NOMO-1 (cell line): ENCODE measurements at regions not wholly inside any gene's neighbourhood (a gene's known extent, or its start where the extent isn't known, plus 50 kb on each side); places are given as distances from the start of the nearest gene placed in this dataset.
"Not testable (repeated sequence)": the region's sequence is repeated elsewhere in the genome, so short reads cannot be mapped to it uniquely, and the experiment has no call there.

ENCODE experiments used
- DNase-seq, 2 experiments: peaks; one replicate each; lab custom pipeline; 2025; ENCODE audit not compliant: unreplicated experiment in 2 of 2; lab: John Stamatoyannopoulos, UW

DNA sequence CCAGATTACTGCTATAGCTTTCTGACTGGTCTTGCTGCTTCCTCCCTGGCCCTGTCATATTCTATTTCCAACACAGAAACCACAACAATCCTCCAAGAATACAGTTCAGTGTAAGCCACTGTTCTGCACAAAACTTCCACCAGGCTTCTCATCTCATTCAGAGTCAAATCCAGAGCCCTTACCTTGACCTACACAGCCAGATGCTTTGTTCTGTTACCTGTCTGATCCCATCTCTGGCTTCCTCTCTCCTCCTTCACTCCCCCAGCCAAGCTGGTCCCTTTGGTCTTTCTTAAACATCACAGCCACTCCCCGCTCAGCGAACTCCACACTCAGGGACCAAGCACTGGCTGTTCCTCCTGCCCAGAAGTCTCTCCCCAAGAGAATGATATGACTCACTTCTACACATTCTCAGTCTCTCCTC is 84.8 kb upstream of the BMP2K start:
- no peak for DNase-seq

DNA sequence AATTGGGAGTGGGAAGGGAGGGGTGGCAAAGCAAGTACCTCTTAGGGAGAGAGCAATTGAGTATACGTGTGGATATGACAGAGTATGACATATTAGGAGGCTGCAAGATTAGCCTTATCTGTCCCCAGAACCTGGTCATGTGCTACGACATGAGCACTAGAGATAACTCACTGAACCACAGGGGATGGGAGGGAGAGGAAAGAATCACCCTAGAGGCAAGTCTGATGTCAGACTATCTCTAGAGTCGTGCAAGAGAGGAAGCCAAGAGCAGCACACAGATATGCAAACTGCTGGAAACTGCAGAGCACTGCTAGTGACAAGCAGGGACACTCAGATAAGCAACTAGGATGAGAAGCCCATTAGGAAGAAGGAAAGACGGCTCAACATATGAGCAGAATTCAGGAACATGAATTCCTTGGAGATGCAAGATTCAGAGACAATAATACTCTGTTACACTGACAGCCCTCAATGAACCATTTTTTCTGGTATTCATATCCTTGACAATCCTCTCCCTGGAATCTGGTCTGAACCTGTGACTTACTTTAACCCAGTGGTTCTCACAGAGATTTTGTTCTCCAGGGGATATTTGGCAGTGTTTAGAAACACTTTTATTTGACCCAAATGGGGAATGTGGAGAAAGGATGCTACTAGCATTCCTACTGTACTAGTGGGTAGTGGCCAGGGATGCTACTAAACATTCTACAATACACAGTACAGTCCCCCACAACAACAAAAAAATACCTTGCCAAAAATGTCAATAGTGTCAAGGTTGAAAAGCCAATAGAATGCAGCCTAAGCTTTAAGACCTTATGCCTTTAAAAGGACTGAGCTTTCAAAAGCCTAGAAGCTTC is 84.0 kb upstream of the BMP2K start:
- peak; percentile 14 to 57 for DNase-seq

DNA sequence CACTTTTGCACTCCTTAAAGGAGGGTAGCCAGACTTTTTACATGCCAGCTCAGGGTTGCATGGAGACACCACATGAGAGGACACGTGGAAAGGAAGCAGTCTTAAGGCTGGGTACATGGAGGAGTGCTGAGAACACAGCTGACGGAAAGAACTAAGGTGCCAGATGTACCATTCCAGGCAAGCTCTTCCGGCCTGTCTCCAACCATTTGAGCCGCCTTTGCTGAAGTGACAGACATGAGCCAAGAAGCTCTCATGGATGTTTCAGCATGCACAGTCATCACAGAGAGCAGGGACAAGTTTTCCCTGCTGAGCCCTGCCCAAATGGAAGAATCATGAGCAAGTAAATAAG is 83.4 kb upstream of the BMP2K start:
- no peak for DNase-seq

DNA sequence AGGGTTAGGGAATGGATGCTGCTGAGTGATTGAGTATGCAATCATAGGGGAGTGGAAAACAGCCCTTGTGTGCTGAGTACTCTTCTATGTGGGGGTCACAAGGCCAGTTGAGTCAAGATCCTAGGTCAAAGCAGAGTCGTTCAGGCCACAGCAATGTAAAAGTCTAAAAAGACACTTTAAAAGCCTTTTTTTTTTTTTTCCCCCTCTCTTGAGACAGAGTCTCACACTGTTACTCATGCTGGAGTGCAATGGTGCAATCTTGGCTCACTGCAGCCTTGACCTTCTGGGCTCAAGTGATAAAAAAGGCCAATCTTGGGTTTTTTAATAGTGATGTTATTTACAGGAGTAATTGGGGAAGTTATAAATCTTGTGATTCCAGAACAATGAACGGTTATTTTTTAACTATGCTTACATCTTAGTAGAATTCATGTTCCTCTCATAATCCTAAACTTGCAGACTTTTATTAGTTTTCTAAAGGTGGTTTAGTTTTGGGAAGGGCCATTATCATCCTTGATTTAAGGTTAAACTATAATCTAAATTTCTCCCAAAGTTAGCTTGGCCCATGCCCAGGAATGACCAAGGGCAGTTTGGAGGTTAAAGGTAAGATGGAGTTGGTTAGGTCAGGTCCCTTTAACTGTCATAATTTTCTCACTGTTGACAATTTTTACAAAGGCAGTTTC is 82.2 kb upstream of the BMP2K start:
- DNase-seq, result peak; percentile 51 to 71

DNA sequence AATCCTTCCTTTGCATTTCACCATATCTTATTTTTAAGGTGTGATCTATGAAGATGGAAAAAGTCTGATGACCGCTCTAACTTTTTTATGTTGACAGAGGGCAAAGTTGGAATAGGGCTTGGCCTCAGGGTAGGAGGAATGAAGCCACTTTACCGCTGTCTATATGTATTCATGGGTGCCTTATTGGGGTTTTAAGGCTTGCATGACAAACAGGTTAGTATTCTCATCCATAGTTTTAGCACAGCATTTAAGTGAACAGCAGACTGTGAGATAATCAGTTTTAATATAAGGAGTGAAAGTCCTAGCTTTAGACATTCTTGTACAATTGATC is 81.7 kb upstream of the BMP2K start:
- DNase-seq, result no peak

DNA sequence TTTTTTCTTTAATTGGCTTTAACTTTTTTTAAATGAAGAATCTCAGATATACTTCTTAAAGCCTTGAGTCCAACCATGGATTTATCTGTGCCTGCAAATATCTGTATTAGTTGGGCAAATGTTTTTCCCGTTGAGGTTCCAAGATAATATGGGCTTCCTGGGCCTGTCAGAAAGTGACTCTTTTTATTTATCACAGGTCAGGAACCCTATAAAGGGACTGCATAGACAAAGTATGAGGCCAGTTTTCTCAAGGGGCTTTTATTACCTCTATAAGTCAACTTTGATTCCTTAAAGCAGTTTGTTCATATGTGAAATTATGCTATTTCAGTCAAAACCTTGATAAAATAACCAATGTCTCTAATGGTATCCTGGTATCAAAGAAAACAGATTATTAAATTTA is 80.2 kb upstream of the BMP2K start:
- DNase-seq, result no peak

DNA sequence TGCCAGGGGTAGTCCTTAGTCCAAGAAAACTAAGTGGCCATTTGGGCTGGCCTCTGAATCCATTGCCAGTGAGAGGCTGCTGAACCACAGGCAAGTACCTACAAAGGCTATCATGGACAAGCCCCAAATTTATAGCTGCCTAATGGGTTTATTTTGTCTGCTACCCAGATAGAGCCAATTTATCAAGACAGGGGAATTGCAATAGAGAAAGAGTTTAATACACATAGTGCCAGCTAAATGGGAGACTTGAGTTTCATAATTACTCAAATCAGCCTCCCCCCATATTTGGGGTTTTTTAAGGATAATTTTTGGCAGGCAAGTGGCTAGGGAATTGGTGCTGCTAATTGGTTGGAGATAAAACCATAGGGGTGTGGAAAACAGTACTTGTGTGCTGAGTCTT is 73.1 kb upstream of the BMP2K start:
- no peak for DNase-seq

DNA sequence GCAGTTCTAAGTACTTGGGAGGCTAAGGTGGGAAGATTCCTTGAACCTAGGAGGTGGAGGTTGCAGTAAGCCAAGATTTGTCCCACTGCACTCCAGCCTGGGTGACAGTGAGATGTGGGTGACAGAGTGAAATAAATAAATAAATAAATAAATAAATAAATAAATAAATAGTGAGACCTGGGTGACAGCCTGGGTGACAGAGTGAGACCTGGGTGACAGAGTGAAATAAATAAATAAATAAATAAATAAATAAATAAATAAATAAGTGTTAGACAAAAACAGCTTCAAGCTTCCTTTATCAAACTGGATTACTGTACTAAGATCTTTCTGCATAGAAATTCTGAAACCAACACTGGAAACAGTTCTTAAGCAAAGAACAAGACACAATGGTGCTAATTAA is 71.8 kb upstream of the BMP2K start:
- DNase-seq, result no peak

DNA sequence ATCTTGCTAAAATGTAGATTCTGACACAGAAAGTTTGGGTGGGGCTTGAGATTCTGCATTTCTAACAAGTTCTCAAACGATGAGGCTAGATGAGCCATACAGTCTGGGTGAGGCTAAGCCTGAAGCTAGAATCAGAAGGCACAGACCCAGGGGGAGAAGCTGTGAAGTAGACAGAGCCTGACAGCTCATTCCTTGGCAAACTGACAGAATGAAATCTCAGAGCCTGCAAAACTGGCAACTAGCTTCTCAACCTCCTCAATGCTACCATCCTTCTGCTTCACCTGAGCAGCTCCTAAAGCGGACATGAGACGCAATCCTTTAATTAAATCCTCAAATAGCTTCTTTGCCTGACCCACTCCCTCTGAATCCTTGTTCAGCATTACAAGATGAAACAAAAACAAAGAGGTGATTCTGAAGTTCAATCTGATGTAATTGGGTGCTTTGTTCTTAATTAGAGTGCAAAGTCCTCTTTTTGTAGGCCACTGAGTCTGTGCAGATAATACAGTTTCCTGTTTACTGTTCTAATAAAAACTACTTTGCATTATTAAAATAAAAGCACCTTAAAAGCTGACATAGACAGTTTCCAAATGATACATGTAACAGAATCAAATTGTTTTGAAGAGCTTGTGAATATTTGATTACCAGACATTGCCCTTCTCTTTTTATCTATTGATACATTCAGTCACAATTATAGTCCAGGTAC is 71.0 kb upstream of the BMP2K start:
- no peak for DNase-seq

DNA sequence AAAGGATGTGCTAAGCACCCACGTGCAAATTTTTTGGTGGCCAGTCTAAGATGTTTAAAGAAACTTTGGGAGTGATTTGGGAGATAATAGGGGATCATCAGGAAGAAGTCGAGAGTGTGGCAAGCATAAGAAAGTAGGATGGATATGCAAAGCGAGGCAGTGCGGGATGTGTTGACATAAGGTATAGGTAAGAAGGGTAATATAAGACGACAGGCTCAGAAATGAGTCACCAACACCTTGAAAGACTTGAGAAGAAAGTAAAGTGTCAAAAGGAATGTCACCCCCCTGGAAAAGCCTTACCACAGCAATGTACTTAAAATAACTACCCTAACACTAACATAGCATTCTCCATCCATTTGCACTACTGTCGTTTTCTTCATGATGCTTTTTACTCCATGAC is 69.8 kb upstream of the BMP2K start:
- DNase-seq, result no peak

DNA sequence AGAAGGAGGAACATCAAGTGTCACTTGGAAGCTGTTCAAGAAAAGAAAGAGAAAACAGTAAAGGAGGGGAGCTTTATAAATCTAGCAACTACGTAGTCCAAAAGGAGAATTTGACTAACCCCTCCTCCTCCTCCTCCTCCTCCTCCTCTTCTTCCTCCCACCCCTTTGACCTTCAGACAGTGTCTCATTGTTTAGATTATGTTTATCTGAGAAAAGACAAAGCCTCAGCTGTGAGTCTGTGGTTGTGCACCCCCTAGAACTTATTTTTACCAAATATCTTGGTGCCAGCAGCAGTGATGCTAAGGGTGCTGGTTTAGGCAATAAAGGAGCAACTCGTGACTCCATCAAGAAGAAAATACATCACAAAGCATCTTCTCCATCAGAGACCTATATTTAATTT is 68.9 kb upstream of the BMP2K start:
- DNase-seq, result no peak

DNA sequence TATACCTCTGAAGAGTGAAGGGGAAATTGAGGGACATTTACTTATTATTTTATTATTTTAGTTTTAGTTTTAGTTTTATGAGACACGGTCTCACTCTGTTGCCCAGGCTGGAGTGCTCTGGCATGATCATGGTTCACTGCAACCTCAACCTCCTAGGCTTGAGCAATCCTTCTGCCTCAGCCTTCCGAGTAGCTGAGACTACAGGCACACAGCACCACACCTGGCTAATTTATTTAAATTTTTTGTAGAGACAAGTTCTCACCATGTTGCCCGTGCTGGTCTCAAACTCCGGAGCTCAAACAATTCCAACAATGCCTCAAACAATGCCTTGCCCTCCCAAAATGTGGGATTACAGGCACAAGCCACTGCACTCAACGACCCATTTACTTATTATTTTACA is 68.4 kb upstream of the BMP2K start:
- DNase-seq, result no peak

DNA sequence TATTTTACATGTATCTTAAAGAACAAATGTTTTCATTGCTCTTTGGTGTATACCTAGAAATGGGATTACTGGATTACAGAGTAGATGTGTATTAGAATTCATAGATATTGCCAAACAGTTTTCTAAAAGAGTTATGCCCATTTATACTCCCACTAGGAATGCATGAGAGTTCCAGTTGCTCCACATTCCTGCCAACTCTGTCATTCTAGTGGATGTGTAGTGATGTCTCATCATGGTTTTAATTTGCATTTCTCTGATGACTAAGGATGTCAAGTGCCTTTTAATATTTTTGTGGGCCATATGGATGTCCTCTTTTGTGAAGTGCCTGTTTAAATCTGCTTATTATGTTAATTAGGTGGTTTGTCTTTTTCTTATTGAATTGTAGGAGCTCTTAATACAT is 65.6 kb upstream of the BMP2K start:
- no peak for DNase-seq

DNA sequence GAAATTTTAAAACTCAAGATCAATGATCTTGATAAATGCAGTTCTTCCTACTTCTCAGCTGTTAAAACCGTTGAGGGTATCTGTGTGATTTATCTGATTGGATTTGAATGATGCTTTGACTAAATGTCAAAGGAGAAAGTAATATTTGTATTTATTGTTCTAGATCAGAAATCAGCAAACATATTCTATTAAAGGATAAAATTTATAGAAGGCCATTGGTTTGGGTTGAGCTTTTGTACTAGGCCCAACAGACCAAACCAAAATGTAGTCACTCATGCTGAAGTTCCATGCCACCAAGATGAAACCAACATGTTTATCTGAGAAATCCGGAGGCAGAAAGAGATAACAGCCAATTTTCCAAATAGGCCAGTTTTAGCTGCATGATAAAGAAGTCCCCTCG is 64.5 kb upstream of the BMP2K start:
- DNase-seq, result no peak

DNA sequence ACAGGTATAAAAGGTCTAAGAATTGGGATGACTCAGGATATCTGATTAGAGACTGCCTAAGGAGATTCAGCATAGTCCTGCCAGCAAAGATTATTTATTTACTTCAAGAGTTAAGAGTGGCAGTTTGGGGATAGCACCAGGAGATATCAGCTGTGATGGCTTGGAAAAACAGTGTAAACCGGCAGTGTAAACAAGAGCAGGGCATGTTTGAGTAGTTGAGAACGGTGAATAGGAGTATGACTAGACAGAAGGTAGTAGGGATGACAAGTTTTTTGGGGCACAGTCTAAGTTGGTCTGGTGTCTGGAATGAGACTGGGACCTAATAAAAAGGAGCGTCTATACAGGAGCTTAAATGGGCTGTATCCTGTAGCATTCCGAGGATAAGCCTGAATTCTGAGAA is 61.6 kb upstream of the BMP2K start:
- not testable (repeated sequence) for DNase-seq

DNA sequence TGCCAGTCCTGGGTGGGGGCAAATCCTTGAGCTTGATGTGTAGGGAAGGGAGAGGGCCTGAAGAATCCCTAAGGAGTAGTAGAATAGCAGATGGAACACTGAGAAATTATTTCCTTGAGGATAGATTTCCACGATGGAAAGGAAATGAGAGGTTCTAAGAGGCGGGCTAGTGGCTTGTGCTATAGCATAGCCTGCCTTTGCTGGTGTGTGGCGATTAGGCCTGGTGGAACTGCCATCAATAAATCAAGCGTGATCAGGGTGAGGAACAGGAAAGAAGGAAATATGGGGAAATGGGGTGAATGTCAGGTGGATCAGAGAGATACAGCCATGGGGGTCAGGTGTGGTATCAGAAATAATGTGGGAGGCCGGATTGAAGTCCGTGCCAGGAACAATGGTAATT is 60.8 kb upstream of the BMP2K start:
- DNase-seq, result not testable (repeated sequence)

DNA sequence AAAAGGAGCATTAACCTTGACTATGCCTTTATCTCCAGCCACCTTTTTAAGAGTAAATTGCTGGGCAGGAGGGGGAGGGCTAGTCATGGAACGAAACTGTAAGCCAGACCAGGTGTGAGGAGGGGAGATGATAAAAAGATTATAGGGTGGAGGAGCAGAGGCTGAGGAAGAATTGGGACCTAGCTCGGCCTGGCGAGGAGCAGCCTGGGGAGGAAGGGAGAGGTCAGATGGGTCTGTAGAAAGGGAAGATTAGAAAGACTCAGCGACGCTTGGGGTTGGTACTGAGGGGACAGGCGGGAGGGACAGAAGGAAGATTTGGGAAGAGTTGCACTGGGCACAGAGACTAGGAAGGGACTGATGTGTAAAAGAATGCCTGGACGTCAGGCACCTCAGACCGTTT is 58.4 kb upstream of the BMP2K start:
- DNase-seq, result not testable (repeated sequence)

DNA sequence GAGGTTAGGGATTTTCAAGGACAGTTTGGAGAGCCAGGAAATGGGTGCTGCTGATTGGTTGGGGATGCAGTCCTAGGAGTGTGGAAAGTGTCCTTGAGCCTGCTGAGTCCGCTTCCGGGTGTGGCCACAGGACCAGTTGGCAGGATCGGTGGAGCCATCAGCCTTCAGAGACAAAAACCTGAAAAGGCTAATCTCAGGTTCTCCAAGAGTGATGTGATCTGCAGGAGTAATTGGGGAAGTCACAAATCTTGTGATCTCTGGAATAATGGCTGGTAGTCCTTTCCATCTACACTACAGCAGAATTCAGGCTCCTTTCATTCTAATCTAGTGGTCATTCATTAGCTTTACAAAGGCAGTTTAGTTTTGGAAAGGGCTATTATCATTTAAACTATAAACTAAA is 55.9 kb upstream of the BMP2K start:
- no peak for DNase-seq

DNA sequence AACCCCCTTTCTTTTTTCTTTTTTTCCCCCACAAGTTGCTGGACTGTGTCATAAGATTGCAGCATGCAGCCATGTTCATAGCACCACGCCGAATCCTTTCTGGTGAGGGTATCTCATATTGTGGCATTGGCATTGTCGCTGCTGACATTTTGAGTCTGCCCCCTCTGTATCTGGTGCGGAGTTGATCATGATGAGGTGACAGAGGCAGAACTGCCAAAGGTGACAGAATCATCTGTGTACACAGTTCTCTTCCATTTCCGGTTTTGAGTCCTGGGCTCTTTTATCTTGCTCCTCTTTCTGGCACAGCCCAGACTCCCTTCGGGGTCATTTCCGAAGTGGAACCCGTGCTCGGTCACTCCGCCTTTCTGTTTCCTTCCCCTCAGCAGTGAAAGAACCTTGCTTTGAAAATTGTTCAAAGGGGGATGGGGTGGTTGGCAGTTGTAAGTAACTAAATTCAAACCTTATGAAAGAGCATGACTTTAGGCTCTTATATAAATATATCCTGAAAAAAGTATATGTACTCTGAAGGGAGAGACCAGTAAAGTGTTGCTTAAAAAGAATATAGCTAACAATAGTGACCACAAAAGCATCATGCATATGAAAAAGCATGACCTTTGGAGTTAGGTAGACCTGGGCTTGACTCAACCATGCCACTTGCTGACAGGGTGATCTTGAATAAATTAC is 55.0 kb upstream of the BMP2K start:
- DNase-seq, result no peak

DNA sequence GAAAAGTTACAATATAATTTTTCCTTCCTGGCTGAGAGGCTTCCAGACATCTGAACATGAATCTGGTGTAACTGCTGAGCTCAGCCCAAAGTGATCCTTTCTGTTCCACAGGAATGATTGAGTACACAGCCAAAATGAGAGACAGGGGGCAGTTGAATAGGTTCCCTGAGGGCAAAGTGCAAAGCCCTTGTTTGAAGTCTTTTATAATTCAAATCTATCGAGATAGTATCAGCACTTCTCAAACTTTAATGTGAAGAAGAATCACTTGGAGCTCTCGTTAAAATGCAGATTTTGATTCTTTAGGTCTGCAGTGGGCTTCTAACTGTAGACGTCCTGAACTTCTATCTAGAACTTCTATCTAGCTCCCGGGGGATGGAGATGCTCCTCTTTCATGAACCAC is 54.4 kb upstream of the BMP2K start:
- no peak for DNase-seq

DNA sequence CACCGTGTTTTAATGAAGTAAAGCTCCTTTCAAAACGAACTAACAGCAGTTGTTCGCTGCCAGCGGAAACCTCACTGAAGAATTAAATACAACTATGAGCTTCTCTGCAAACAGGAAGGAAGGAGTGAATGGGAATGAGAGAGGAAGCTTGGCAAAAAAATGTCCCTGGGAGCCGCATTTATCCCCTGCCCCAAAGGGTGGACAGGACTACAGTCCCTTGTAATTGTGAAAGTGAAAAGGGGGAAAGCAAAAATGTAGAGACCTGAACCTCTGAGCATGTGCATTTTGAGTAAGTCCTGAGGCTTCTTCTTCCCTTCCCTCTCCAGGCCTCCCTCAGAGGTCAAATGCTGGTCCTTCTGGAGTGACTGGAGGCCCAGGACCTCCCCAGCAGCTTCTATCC is 53.8 kb upstream of the BMP2K start:
- DNase-seq, result no peak

DNA sequence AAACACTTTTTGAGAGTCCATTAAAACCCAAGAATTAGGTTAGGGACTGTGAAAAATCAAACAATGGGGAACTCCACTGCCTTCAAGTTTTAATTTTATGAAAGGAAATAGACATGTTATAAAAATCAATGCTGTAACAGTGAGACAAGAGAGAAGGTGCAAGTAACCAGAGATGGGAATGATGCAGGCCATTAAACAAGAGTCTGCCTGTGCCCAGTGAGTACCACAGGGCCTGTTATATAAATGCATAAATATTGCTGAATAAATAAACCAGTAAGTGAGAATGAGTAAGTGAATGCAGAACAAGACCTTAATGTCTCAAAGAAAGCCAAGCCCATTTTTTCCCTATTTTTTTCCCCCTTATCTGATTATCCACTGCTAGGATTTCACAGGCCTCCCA is 53.3 kb upstream of the BMP2K start:
- no peak for DNase-seq
